ENCODE measurements at regions not wholly inside any gene's neighbourhood (a gene's known extent, or its start where the extent isn't known, plus 50 kb on each side); places are given as distances from the start of the nearest gene placed in this dataset.
A peak's percentile ranks its signal among the peaks of the same experiment; 100 is the strongest.

DNA sequence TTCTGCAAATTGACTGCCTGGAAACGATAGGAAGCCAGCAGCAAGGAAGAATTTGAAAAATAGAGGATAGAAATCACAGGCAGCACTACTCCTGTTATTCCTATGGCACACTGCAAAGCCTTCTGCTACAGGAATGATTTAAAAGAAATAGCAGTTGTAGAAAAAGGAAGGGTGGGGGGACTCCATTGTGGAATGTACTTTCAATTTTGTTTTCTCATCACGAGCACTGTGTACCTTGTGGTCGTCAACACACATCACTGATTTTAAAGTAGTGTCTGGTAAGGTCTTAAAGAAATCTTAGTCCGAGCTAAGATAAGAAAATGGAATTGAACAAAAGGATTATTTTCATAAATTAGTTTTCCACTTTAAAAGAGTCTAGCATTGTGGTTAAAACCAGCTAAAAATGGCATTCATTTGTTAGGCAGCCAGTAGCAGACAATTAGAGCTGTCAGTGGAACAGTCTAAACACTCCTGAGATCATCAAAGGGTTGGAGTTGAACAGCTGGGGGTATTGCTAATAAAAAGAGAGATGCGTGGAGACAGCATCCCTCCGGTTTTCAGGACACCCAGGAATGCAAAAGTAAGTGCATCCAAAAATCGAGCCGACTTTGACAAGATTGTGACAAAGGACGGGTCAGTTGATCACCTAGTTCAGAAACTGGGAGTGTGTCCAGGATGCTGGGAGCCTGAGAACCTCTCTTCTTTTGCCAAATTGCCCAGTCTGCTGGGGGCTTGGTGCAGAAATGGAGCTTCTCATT lies 97.8 kb upstream of the WWC1 start:
- Histone ChIP-seq H3K9me3 (replicated peaks; ENCODE audit: control insufficient read depth, insufficient read depth, low read length) (no peaks in the 10 kb centered on the region), H3K27me3 (replicated peaks in 1 of 2; ENCODE audit: control insufficient read depth in 2 of 2, insufficient read depth in 2 of 2, low read length in 1 of 2) (peaks cover 2 to 3% of the 10 kb centered on the region in 2 experiments; a peak in 2 of 4 replicates), H3K9ac (ENCODE audit: control insufficient read depth, insufficient read depth, low read length) (no peak overlapping the region), H2AFZ (ENCODE audit: control insufficient read depth, low read depth, low read length) (no peak overlapping the region), H3K36me3 (ENCODE audit: control insufficient read depth in 2 of 2, insufficient read depth in 2 of 2, low read length in 1 of 2) (no peaks in the 10 kb centered on the region), H3K27ac (ENCODE audit: control insufficient read depth, insufficient read depth) (no peak overlapping the region), H3K4me3 (no peak overlapping the region), H4K20me1 (ENCODE audit: control insufficient read depth, insufficient read depth) (no peaks in the 10 kb centered on the region), H3K79me2 (ENCODE audit: control insufficient read depth, insufficient read depth, low read length) (no peaks in the 10 kb centered on the region), H3K4me2 (ENCODE audit: control insufficient read depth, insufficient read depth) (peak overlapping the region; percentile 22; the same call in 1 of the 2 replicates), H3K4me1 (ENCODE audit: control insufficient read depth, insufficient read depth, low read length) (no peaks in the 10 kb centered on the region)
- ChIA-PET SMC1A (ENCODE audit: uncharacterized antibody, unreplicated experiment) (interaction anchor here (0.9 to 3.2 kb wide), 2 partner anchors 9 to 80 kb away, joined by 3 to 15 read pairs; no protein-coding TSS in a partner anchor), POLR2A (no interaction called here), CTCF (interaction anchor here (0.6 kb wide), 1 partner anchor 79 kb away, joined by 3 read pairs; no protein-coding TSS in a partner anchor), RAD21 (ENCODE audit: unreplicated experiment) (interaction anchor here (1.0 kb wide), 1 partner anchor 26 kb away, joined by 3 read pairs; no protein-coding TSS in a partner anchor)
- intact Hi-C loops (cut with micrococcal nuclease; ENCODE audit: unreplicated experiment) (no loop called here), in situ Hi-C loops (cut with MboI) (no loop called here)
- DNase-seq (ENCODE audit: low read depth, low spot score), result no peak
- WGBS (ENCODE audit: insufficient coverage, insufficient replicate concordance, low lambda C conversion rate, missing lambda C conversion rate), result 22% methylated on average over 9 of the region's 9 CpGs
- FAIRE-seq, result no peak
- no TSS peak for BruUV-seq (replicated peaks)
- ATAC-seq, result no peak
- no peak for TF ChIP-seq MYC (IDR thresholded peaks at IDR 0.05; ENCODE audit: insufficient read depth, insufficient read length, insufficient replicate concordance, low read length, severe bottlenecking)
- peak in 1 of 2 experiments; percentile 25; a peak in 1 of 4 replicates for TF ChIP-seq BHLHE40 (IDR thresholded peaks at IDR 0.05; ENCODE audit: borderline replicate concordance in 1 of 2, low read depth in 2 of 2, low read length in 1 of 2)
- peak; percentile 50; the same call in 1 of the 2 replicates for TF ChIP-seq RUNX3 (IDR thresholded peaks at IDR 0.05; ENCODE audit: low read length)
- no peak for TF ChIP-seq ZBTB11 (CRISPR knock-in tag; IDR thresholded peaks at IDR 0.05)

Data from GM12878 (cell line).